Neural cell (in vitro differentiated cells): ENCODE measurements at regions not wholly inside any gene's neighbourhood (a gene's known extent, or its start where the extent isn't known, plus 50 kb on each side); places are given as distances from the start of the nearest gene placed in this dataset.

ENCODE experiments used
- H2AFZ ChIP-seq: fragments of 200-600, 300-800 bp; sonication (generic), shearing (Covaris generic); 2 replicates; pipeline ENCODE4 v1.6.0; 2014; ENCODE audit warnings: low read depth, mild to moderate bottlenecking, antibody characterized with exemption, low read length, moderate library complexity
- H3F3A ChIP-seq: fragments of 200-600 bp; shearing (Covaris generic); 2 replicates; pipeline ENCODE4 v1.6.1; 2016; ENCODE audit warnings: mild to moderate bottlenecking, moderate library complexity, mixed read lengths, antibody characterized with exemption, low read length; ENCODE audit not compliant: insufficient read depth, poor library complexity, severe bottlenecking
- H3K27ac ChIP-seq: fragments of 200-600, 300-800 bp; sonication (generic), shearing (Covaris generic); 2 replicates; pipeline ENCODE4 v1.5.1; 2014; ENCODE audit warnings: mild to moderate bottlenecking, low read length, moderate library complexity
- H3K27me3 ChIP-seq: fragments of 300-800, 200-600 bp; sonication (generic), shearing (Covaris generic); 2 replicates; pipeline ENCODE4 v1.6.0; 2014; ENCODE audit warnings: mild to moderate bottlenecking, low read depth, low read length, moderate library complexity; ENCODE audit not compliant: insufficient read depth
- H3K36me3 ChIP-seq: fragments of 300-800, 200-600 bp; sonication (generic), shearing (Covaris generic); 2 replicates; pipeline ENCODE4 v1.5.1; 2014; ENCODE audit warnings: mild to moderate bottlenecking, antibody characterized with exemption, low read length, moderate library complexity; ENCODE audit not compliant: insufficient read depth
- H3K4me2 ChIP-seq: fragments of 300-800, 200-600 bp; sonication (generic), shearing (Covaris generic); 2 replicates; pipeline ENCODE4 v1.6.0; 2014; ENCODE audit warnings: mild to moderate bottlenecking, low read length
- H3K4me3 ChIP-seq: fragments of 300-800, 200-600 bp; sonication (generic), shearing (Covaris generic); 2 replicates; pipeline ENCODE4 v1.5.1; 2014; ENCODE audit warnings: mild to moderate bottlenecking, low read length, moderate library complexity
- H3K79me2 ChIP-seq: fragments of 200-600 bp; shearing (Covaris generic); replicated peaks from 2 replicates; pipeline ENCODE4 v1.6.0; 2014; ENCODE audit warnings: mild to moderate bottlenecking, low read length, moderate library complexity; ENCODE audit not compliant: insufficient read depth
- H3K9ac ChIP-seq: fragments of 300-800, 200-600 bp; sonication (generic), shearing (Covaris generic); 2 replicates; pipeline ENCODE4 v1.6.1; 2016; ENCODE audit warnings: mild to moderate bottlenecking, low read length, mixed read lengths
- H3K9me2 ChIP-seq: fragments of 200-600 bp; shearing (Covaris generic); 2 replicates; pipeline ENCODE4 v1.6.1; 2016; ENCODE audit warnings: mild to moderate bottlenecking, low read length, mixed read lengths; ENCODE audit not compliant: insufficient read depth
- H3K9me3 ChIP-seq: fragments of 200-600, 300-800 bp; sonication (generic), shearing (Covaris generic); 2 replicates; pipeline ENCODE4 v1.6.1; 2016; ENCODE audit warnings: mild to moderate bottlenecking, mixed run types, low read length, moderate library complexity, mixed read lengths
- H4K20me1 ChIP-seq: fragments of 200-600 bp; shearing (Covaris generic); 2 replicates; pipeline ENCODE4 v1.6.1; 2016; ENCODE audit warnings: mild to moderate bottlenecking, mixed run types; ENCODE audit not compliant: insufficient read depth
- CTCF ChIP-seq: fragments of 450-650 bp; IDR thresholded peaks from 2 replicates; pipeline ENCODE4 v1.5.1; 2014; ENCODE audit warnings: antibody characterized with exemption, mild to moderate bottlenecking, moderate library complexity; ENCODE audit not compliant: poor library complexity, severe bottlenecking
- EP300 ChIP-seq: fragments of 450-650 bp; conservative IDR thresholded peaks from 2 replicates; pipeline ENCODE4 v1.6.1; 2014; ENCODE audit warnings: antibody characterized with exemption, mild to moderate bottlenecking, moderate library complexity; ENCODE audit not compliant: poor library complexity, severe bottlenecking
- EZH2 ChIP-seq: fragments of 200-600, 300-800 bp; shearing (Covaris generic), sonication (generic); IDR thresholded peaks from 2 replicates; pipeline ENCODE4 v1.6.1; 2014; ENCODE audit warnings: antibody characterized with exemption, low read length, borderline replicate concordance, mild to moderate bottlenecking; ENCODE audit not compliant: insufficient read depth, poor library complexity, severe bottlenecking
- MXI1 ChIP-seq: fragments of 450-650 bp; conservative IDR thresholded peaks from 2 replicates; pipeline ENCODE4 v1.6.1; 2014; ENCODE audit warnings: antibody characterized with exemption, mild to moderate bottlenecking; ENCODE audit not compliant: poor library complexity, severe bottlenecking
- POLR2AphosphoS5 ChIP-seq: IDR thresholded peaks from 2 replicates; pipeline ENCODE4 v1.6.1; 2012
- RAD21 ChIP-seq: fragments of 450-650 bp; conservative IDR thresholded peaks from 2 replicates; pipeline ENCODE4 v1.6.1; 2014; ENCODE audit warnings: antibody characterized with exemption, mild to moderate bottlenecking, moderate library complexity
- REST ChIP-seq: IDR thresholded peaks from 2 replicates; pipeline ENCODE4 v1.6.1; 2012; ENCODE audit warnings: borderline replicate concordance
- SMC3 ChIP-seq: fragments of 450-650 bp; conservative IDR thresholded peaks from 2 replicates; pipeline ENCODE4 v1.6.1; 2014; ENCODE audit warnings: antibody characterized with exemption, mild to moderate bottlenecking, moderate library complexity; ENCODE audit not compliant: poor library complexity
- TAF1 ChIP-seq: IDR thresholded peaks from 2 replicates; pipeline ENCODE4 v1.6.1; 2012; ENCODE audit warnings: low read depth

GRCh38 chr13:50631041-50631440 is 212.5 kb downstream of the DLEU7 start:
- Histone ChIP-seq H3F3A (no peaks in the 10 kb centered on the region), H3K9ac (no peak overlapping the region), H3K27me3 (no peaks in the 10 kb centered on the region), H3K9me2 (no peaks in the 10 kb centered on the region), H2AFZ (no peak overlapping the region), H3K79me2 (no peaks in the 10 kb centered on the region), H3K9me3 (no peaks in the 10 kb centered on the region), H3K4me3 (no peak overlapping the region), H4K20me1 (no peaks in the 10 kb centered on the region), H3K27ac (no peak overlapping the region), H3K4me2 (no peak overlapping the region), H3K36me3 (no peaks in the 10 kb centered on the region)
- TF ChIP-seq MXI1 (no peak), POLR2AphosphoS5 (no peak), CTCF (no peak), EZH2 (no peak), REST (no peak), TAF1 (no peak), RAD21 (no peak), SMC3 (no peak), EP300 (no peak)

- Histone ChIP-seq H3K9ac (no peak overlapping the region), H3K79me2 (no peaks in the 10 kb centered on the region), H2AFZ (no peak overlapping the region), H3K27me3 (no peaks in the 10 kb centered on the region), H3F3A (no peaks in the 10 kb centered on the region), H3K4me2 (no peak overlapping the region), H3K36me3 (no peaks in the 10 kb centered on the region), H3K4me3 (no peak overlapping the region), H3K9me2 (no peaks in the 10 kb centered on the region), H3K9me3 (no peaks in the 10 kb centered on the region), H3K27ac (no peak overlapping the region), H4K20me1 (no peaks in the 10 kb centered on the region)
- TF ChIP-seq MXI1 (no peak), EP300 (no peak), CTCF (no peak), REST (no peak), TAF1 (no peak), EZH2 (no peak), RAD21 (no peak), SMC3 (no peak), POLR2AphosphoS5 (no peak)
Observed at GRCh38 chr13:50634339-50634738, 209.2 kb downstream of the DLEU7 start.
